ENCODE measurements at regions not wholly inside any gene's neighbourhood (a gene's known extent, or its start where the extent isn't known, plus 50 kb on each side); places are given as distances from the start of the nearest gene placed in this dataset.

DNA sequence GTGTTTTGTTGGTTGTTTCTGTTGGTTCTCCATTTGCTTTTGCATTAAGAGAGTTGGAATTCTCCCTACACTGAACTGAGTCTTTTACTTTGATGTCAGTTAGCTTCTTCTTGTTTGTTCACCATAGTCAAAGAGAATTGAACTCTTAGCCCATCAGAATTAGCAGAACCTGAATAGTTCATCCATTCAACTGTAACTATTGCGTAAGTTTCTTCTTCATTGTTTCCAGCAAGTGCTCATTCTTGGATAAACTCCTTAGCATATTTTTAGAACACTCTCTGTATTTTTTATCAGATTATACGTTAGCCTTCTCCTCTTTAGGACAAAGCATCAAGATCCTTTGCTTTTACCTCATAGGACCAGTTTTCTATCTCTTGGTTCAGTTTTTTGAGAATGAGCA, 128.4 kb upstream of the RAB11FIP2 start:
- no peaks in the 10 kb centered on the region for H3K27me3 ChIP-seq (ENCODE audit: control insufficient read depth, insufficient read depth, low read length)
- H3K9ac ChIP-seq (ENCODE audit: low read length) = no peak overlapping the region
- H3K9me3 ChIP-seq (ENCODE audit: control insufficient read depth, insufficient read depth, low read depth, low read length) = 0 out of 2 replicates have a peak, but pooled peaks cover 2% of the 10 kb centered on the region
- no peaks in the 10 kb centered on the region for H3K36me3 ChIP-seq (ENCODE audit: control insufficient read depth, insufficient read depth, low read length)
- no peak overlapping the region for H3K27ac ChIP-seq (ENCODE audit: low read depth, low read length)
- no peaks in the 10 kb centered on the region for H3K4me1 ChIP-seq (ENCODE audit: control insufficient read depth, insufficient read depth, low read length)
- H3K4me3 ChIP-seq (ENCODE audit: low read depth, low read length) = no peak overlapping the region

GRCh38 chr10:118173296-118173695, 126.6 kb upstream of the RAB11FIP2 start:
- Histone ChIP-seq H3K4me1 (ENCODE audit: control insufficient read depth, insufficient read depth, low read length) (no peaks in the 10 kb centered on the region), H3K9ac (ENCODE audit: low read length) (no peak overlapping the region), H3K27me3 (ENCODE audit: control insufficient read depth, insufficient read depth, low read length) (no peaks in the 10 kb centered on the region), H3K36me3 (ENCODE audit: control insufficient read depth, insufficient read depth, low read length) (no peaks in the 10 kb centered on the region), H3K4me3 (ENCODE audit: low read depth, low read length) (no peak overlapping the region), H3K9me3 (ENCODE audit: control insufficient read depth, insufficient read depth, low read depth, low read length) (no peaks in the 10 kb centered on the region), H3K27ac (ENCODE audit: low read depth, low read length) (no peak overlapping the region)

- H3K27me3 ChIP-seq (ENCODE audit: control insufficient read depth, insufficient read depth, low read length) = no peaks in the 10 kb centered on the region
- H3K27ac ChIP-seq (ENCODE audit: low read depth, low read length) = no peak overlapping the region
- no peak overlapping the region for H3K4me3 ChIP-seq (ENCODE audit: low read depth, low read length)
- H3K4me1 ChIP-seq (ENCODE audit: control insufficient read depth, insufficient read depth, low read length) = no peaks in the 10 kb centered on the region
- H3K36me3 ChIP-seq (ENCODE audit: control insufficient read depth, insufficient read depth, low read length) = no peaks in the 10 kb centered on the region
- no peak overlapping the region for H3K9ac ChIP-seq (ENCODE audit: low read length)
- no peaks in the 10 kb centered on the region for H3K9me3 ChIP-seq (ENCODE audit: control insufficient read depth, insufficient read depth, low read depth, low read length)
Measured at GRCh38 chr10:118171861-118172260, 125.1 kb upstream of the RAB11FIP2 start.

- no peak overlapping the region for H3K4me3 ChIP-seq (ENCODE audit: low read depth, low read length)
- H3K4me1 ChIP-seq (ENCODE audit: control insufficient read depth, insufficient read depth, low read length) = no peaks in the 10 kb centered on the region
- H3K36me3 ChIP-seq (ENCODE audit: control insufficient read depth, insufficient read depth, low read length) = no peaks in the 10 kb centered on the region
- H3K9me3 ChIP-seq (ENCODE audit: control insufficient read depth, insufficient read depth, low read depth, low read length) = no peaks in the 10 kb centered on the region
- no peak overlapping the region for H3K9ac ChIP-seq (ENCODE audit: low read length)
- no peaks in the 10 kb centered on the region for H3K27me3 ChIP-seq (ENCODE audit: control insufficient read depth, insufficient read depth, low read length)
- H3K27ac ChIP-seq (ENCODE audit: low read depth, low read length) = no peak overlapping the region
Measured at GRCh38 chr10:118167056-118167700, 120.4 kb upstream of the RAB11FIP2 start.

GRCh38 chr10:118163217-118163616, 116.5 kb upstream of the RAB11FIP2 start:
- no peak overlapping the region for H3K4me3 ChIP-seq (ENCODE audit: low read depth, low read length)
- no peaks in the 10 kb centered on the region for H3K4me1 ChIP-seq (ENCODE audit: control insufficient read depth, insufficient read depth, low read length)
- H3K27me3 ChIP-seq (ENCODE audit: control insufficient read depth, insufficient read depth, low read length) = no peaks in the 10 kb centered on the region
- no peaks in the 10 kb centered on the region for H3K36me3 ChIP-seq (ENCODE audit: control insufficient read depth, insufficient read depth, low read length)
- no peak overlapping the region for H3K9ac ChIP-seq (ENCODE audit: low read length)
- no peaks in the 10 kb centered on the region for H3K9me3 ChIP-seq (ENCODE audit: control insufficient read depth, insufficient read depth, low read depth, low read length)
- H3K27ac ChIP-seq (ENCODE audit: low read depth, low read length) = no peak overlapping the region

GRCh38 chr10:118161461-118162246, 114.9 kb upstream of the RAB11FIP2 start:
- Histone ChIP-seq H3K4me3 (ENCODE audit: low read depth, low read length) (no peak overlapping the region), H3K36me3 (ENCODE audit: control insufficient read depth, insufficient read depth, low read length) (no peaks in the 10 kb centered on the region), H3K27ac (ENCODE audit: low read depth, low read length) (no peak overlapping the region)

DNA sequence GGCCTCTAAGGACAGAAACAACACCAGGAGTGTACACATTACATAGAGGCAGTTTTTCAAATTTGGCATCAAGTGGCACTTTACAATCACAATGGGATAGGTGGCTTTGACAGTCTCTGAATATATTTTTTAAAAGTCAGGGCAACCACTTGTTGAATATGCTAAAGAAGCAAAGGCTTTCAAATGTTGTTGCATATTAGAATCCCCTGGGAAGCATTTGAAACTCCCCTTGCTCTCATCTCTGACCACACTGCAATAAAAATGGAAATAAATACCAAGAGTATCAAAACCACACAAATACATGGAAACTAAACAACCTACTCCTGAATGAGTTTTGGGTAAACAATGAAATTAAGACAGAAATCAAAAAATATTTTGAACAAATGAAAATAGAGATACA, 106.5 kb upstream of the RAB11FIP2 start:
- Histone ChIP-seq H3K9ac (ENCODE audit: low read length) (no peak overlapping the region), H3K36me3 (ENCODE audit: control insufficient read depth, insufficient read depth, low read length) (no peaks in the 10 kb centered on the region), H3K4me3 (ENCODE audit: low read depth, low read length) (no peak overlapping the region), H3K27ac (ENCODE audit: low read depth, low read length) (no peak overlapping the region), H3K4me1 (ENCODE audit: control insufficient read depth, insufficient read depth, low read length) (no peaks in the 10 kb centered on the region), H3K27me3 (ENCODE audit: control insufficient read depth, insufficient read depth, low read length) (no peaks in the 10 kb centered on the region), H3K9me3 (ENCODE audit: control insufficient read depth, insufficient read depth, low read depth, low read length) (peaks cover 3% of the 10 kb centered on the region; the same call in 1 of the 2 replicates)

More at GRCh38 chr10:118161461-118162246, 114.9 kb upstream of the RAB11FIP2 start:
- no peaks in the 10 kb centered on the region for H3K4me1 ChIP-seq (ENCODE audit: control insufficient read depth, insufficient read depth, low read length)
- H3K27me3 ChIP-seq (ENCODE audit: control insufficient read depth, insufficient read depth, low read length) = no peaks in the 10 kb centered on the region
- H3K9me3 ChIP-seq (ENCODE audit: control insufficient read depth, insufficient read depth, low read depth, low read length) = no peaks in the 10 kb centered on the region
- H3K9ac ChIP-seq (ENCODE audit: low read length) = no peak overlapping the region

DNA sequence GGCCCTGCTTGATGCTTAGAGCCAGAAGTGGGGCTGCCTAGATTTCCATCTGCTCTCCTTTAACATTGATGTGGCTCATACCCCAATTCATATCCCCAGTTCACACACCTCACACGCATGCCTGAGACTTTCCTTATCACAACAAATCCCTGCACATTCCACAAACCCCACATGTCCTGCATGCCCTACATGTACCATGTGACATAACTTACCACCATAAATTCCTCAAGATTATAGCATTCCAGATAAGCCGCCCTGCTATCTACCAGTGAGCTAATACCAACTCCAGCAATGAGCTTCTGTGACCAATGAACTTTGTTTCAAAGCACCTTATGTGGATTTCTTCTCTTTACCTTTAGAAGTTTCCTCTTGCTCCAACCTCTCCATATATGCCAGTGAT, 104.7 kb upstream of the RAB11FIP2 start:
- Histone ChIP-seq H3K9me3 (ENCODE audit: control insufficient read depth, insufficient read depth, low read depth, low read length) (peaks cover 3% of the 10 kb centered on the region; the same call in 1 of the 2 replicates), H3K27me3 (ENCODE audit: control insufficient read depth, insufficient read depth, low read length) (no peaks in the 10 kb centered on the region), H3K9ac (ENCODE audit: low read length) (no peak overlapping the region), H3K36me3 (ENCODE audit: control insufficient read depth, insufficient read depth, low read length) (no peaks in the 10 kb centered on the region), H3K27ac (ENCODE audit: low read depth, low read length) (no peak overlapping the region), H3K4me3 (ENCODE audit: low read depth, low read length) (no peak overlapping the region), H3K4me1 (ENCODE audit: control insufficient read depth, insufficient read depth, low read length) (no peaks in the 10 kb centered on the region)

GRCh38 chr10:118148247-118148646, 101.5 kb upstream of the RAB11FIP2 start:
- Histone ChIP-seq H3K27me3 (ENCODE audit: control insufficient read depth, insufficient read depth, low read length) (no peaks in the 10 kb centered on the region), H3K4me1 (ENCODE audit: control insufficient read depth, insufficient read depth, low read length) (no peaks in the 10 kb centered on the region), H3K9ac (ENCODE audit: low read length) (no peak overlapping the region), H3K9me3 (ENCODE audit: control insufficient read depth, insufficient read depth, low read depth, low read length) (no peaks in the 10 kb centered on the region), H3K27ac (ENCODE audit: low read depth, low read length) (no peak overlapping the region), H3K36me3 (ENCODE audit: control insufficient read depth, insufficient read depth, low read length) (no peaks in the 10 kb centered on the region), H3K4me3 (ENCODE audit: low read depth, low read length) (no peak overlapping the region)

- Histone ChIP-seq H3K36me3 (ENCODE audit: control insufficient read depth, insufficient read depth, low read length) (no peaks in the 10 kb centered on the region), H3K4me3 (ENCODE audit: low read depth, low read length) (no peak overlapping the region), H3K9ac (ENCODE audit: low read length) (no peak overlapping the region), H3K4me1 (ENCODE audit: control insufficient read depth, insufficient read depth, low read length) (no peaks in the 10 kb centered on the region), H3K27ac (ENCODE audit: low read depth, low read length) (no peak overlapping the region), H3K9me3 (ENCODE audit: control insufficient read depth, insufficient read depth, low read depth, low read length) (no peaks in the 10 kb centered on the region), H3K27me3 (ENCODE audit: control insufficient read depth, insufficient read depth, low read length) (no peaks in the 10 kb centered on the region)
Measured at GRCh38 chr10:118145256-118145655, 98.5 kb upstream of the RAB11FIP2 start.

GRCh38 chr10:118141471-118141870, 94.7 kb upstream of the RAB11FIP2 start:
- Histone ChIP-seq H3K27me3 (ENCODE audit: control insufficient read depth, insufficient read depth, low read length) (no peaks in the 10 kb centered on the region), H3K36me3 (ENCODE audit: control insufficient read depth, insufficient read depth, low read length) (no peaks in the 10 kb centered on the region), H3K4me3 (ENCODE audit: low read depth, low read length) (no peak overlapping the region), H3K9me3 (ENCODE audit: control insufficient read depth, insufficient read depth, low read depth, low read length) (no peaks in the 10 kb centered on the region), H3K9ac (ENCODE audit: low read length) (no peak overlapping the region), H3K27ac (ENCODE audit: low read depth, low read length) (no peak overlapping the region), H3K4me1 (ENCODE audit: control insufficient read depth, insufficient read depth, low read length) (no peaks in the 10 kb centered on the region)
